ENCODE measurements at regions not wholly inside any gene's neighbourhood (a gene's known extent, or its start where the extent isn't known, plus 50 kb on each side); places are given as distances from the start of the nearest gene placed in this dataset.
"Not testable (repeated sequence)": the region's sequence is repeated elsewhere in the genome, so short reads cannot be mapped to it uniquely, and the experiment has no call there.

DNA sequence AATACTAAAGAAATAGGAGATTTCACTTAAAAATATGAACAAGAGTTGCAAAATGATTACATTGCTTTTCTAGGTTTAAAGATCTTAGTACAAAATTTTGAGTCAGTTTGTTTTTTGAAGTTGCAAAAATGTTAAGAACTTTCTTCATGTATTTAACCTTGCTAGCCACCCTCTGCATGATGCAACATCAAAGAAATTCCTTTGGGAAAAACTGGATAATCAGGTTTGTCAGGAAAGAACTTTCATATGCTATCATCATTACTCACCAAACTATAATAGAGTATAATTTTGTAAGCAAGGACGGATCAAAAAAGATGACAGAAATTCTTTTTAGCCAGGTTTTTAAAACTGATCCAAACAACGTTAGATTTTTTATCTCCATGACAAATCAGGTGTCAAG lies 116.9 kb upstream of the MRPS30 start:
- intact Hi-C loops (cut with micrococcal nuclease; ENCODE audit: unreplicated experiment), result no loop called here
- CTCF ChIA-PET, result no interaction called here
- H3K27ac Mint-ChIP-seq (ENCODE audit: unreplicated experiment), result peak overlapping the region; percentile 90

DNA sequence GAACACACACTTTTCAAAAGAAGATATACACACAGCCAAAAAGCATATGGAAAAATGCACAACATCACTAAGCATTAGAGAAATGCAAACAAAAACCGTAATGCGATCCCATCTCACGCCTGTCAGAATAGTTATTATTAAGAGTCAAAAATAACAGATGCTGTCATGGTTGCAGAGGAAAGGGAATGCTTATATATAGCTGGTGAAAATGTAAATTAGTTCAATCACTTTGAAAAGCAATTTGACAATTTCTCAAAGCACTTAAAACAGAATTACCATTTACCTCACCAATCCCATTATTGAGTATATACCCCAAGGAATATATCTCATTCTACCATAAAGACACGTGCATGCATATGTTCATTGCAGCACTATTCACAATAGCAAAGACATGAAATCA lies 126.8 kb upstream of the MRPS30 start:
- no peaks in the 10 kb centered on the region for H3K36me3 Mint-ChIP-seq (ENCODE audit: insufficient read depth, unreplicated experiment)
- no peak for DNase-seq
- intact Hi-C loops (cut with micrococcal nuclease; ENCODE audit: unreplicated experiment), result no loop called here
- CTCF ChIA-PET, result no interaction called here
- H3K4me1 Mint-ChIP-seq (ENCODE audit: low read depth, unreplicated experiment), result no peaks in the 10 kb centered on the region
- H3K27me3 Mint-ChIP-seq (ENCODE audit: unreplicated experiment), result no peaks in the 10 kb centered on the region
- TF ChIP-seq, protein P1, sequence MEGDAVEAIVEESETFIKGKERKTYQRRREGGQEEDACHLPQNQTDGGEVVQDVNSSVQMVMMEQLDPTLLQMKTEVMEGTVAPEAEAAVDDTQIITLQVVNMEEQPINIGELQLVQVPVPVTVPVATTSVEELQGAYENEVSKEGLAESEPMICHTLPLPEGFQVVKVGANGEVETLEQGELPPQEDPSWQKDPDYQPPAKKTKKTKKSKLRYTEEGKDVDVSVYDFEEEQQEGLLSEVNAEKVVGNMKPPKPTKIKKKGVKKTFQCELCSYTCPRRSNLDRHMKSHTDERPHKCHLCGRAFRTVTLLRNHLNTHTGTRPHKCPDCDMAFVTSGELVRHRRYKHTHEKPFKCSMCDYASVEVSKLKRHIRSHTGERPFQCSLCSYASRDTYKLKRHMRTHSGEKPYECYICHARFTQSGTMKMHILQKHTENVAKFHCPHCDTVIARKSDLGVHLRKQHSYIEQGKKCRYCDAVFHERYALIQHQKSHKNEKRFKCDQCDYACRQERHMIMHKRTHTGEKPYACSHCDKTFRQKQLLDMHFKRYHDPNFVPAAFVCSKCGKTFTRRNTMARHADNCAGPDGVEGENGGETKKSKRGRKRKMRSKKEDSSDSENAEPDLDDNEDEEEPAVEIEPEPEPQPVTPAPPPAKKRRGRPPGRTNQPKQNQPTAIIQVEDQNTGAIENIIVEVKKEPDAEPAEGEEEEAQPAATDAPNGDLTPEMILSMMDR (IDR thresholded peaks at IDR 0.05; ENCODE audit: unreplicated experiment), result no peak
- no TSS peak for BruUV-seq (replicated peaks)
- H3K27ac Mint-ChIP-seq (ENCODE audit: unreplicated experiment), result no peak overlapping the region
- H3K9me3 Mint-ChIP-seq (ENCODE audit: low read depth, unreplicated experiment), result no peaks in the 10 kb centered on the region
- H3K4me3 Mint-ChIP-seq (ENCODE audit: low read depth, unreplicated experiment), result no peak overlapping the region

More for the DNA sequence above, 116.9 kb upstream of the MRPS30 start:
- no peaks in the 10 kb centered on the region for H3K27me3 Mint-ChIP-seq (ENCODE audit: unreplicated experiment)
- peaks cover 59% of the 10 kb centered on the region for H3K4me1 Mint-ChIP-seq (ENCODE audit: low read depth, unreplicated experiment)
- H3K9me3 Mint-ChIP-seq (ENCODE audit: low read depth, unreplicated experiment), result peaks cover 4% of the 10 kb centered on the region
- peak; percentile 13 for DNase-seq
- H3K36me3 Mint-ChIP-seq (ENCODE audit: insufficient read depth, unreplicated experiment), result peaks cover 7% of the 10 kb centered on the region
- no TSS peak for BruUV-seq (replicated peaks)
- H3K4me3 Mint-ChIP-seq (ENCODE audit: low read depth, unreplicated experiment), result no peak overlapping the region
- TF ChIP-seq, protein P1 (IDR thresholded peaks at IDR 0.05; ENCODE audit: unreplicated experiment), result no peak

DNA sequence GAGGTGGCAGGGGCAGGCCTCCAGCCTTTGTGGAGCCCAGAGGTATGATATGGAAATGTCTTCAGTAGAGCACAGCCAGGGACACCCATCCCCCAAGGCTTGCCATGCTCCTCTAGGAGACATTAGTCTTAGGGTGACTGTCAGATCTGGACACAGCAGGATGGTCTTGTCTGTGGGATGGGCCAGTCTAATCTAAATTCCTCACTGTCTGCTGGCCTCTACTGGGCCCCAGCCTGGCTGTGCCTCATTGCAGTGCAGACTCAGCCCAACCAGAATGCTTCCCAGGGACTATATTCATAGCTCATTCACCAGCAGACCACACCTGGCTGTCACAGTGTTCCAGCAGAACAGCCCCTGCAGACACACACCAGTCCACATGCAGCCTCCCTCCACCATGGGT lies 129.5 kb upstream of the MRPS30 start:
- TF ChIP-seq, protein P1 (IDR thresholded peaks at IDR 0.05; ENCODE audit: unreplicated experiment), result no peak
- intact Hi-C loops (cut with micrococcal nuclease; ENCODE audit: unreplicated experiment), result no loop called here
- H3K9me3 Mint-ChIP-seq (ENCODE audit: low read depth, unreplicated experiment), result peaks cover 2% of the 10 kb centered on the region
- no peaks in the 10 kb centered on the region for H3K36me3 Mint-ChIP-seq (ENCODE audit: insufficient read depth, unreplicated experiment)
- H3K27me3 Mint-ChIP-seq (ENCODE audit: unreplicated experiment), result no peaks in the 10 kb centered on the region
- H3K4me1 Mint-ChIP-seq (ENCODE audit: low read depth, unreplicated experiment), result no peaks in the 10 kb centered on the region
- no peak overlapping the region for H3K27ac Mint-ChIP-seq (ENCODE audit: unreplicated experiment)
- CTCF ChIA-PET, result no interaction called here
- no TSS peak for BruUV-seq (replicated peaks)
- DNase-seq, result no peak
- no peak overlapping the region for H3K4me3 Mint-ChIP-seq (ENCODE audit: low read depth, unreplicated experiment)

DNA sequence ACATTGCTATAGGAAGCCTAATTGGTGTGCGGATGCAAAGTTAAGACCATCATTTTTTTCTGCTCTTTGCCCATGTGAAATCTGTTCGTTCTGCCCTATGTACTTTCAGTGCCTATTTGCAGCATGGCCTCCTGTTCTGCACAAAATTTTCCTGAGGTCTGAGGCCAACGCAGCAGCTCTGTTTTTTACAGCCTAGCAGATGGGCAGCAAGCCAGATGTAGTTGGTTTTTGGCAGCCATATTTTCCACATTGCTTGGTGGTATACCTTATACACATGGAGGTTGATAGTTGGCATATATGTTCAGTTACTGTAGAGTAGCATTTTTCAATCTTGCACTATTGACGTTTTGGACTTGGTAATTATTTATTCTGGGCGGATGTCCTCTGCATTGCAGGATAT lies 133.5 kb upstream of the MRPS30 start:
- H3K36me3 Mint-ChIP-seq (ENCODE audit: insufficient read depth, unreplicated experiment), result no peaks in the 10 kb centered on the region
- TF ChIP-seq, protein P1 (IDR thresholded peaks at IDR 0.05; ENCODE audit: unreplicated experiment), result no peak
- CTCF ChIA-PET, result no interaction called here
- intact Hi-C loops (cut with micrococcal nuclease; ENCODE audit: unreplicated experiment), result no loop called here
- no peaks in the 10 kb centered on the region for H3K27me3 Mint-ChIP-seq (ENCODE audit: unreplicated experiment)
- no peak for DNase-seq
- H3K27ac Mint-ChIP-seq (ENCODE audit: unreplicated experiment), result no peak overlapping the region
- BruUV-seq (replicated peaks), result no TSS peak
- no peak overlapping the region for H3K4me3 Mint-ChIP-seq (ENCODE audit: low read depth, unreplicated experiment)
- no peaks in the 10 kb centered on the region for H3K4me1 Mint-ChIP-seq (ENCODE audit: low read depth, unreplicated experiment)
- H3K9me3 Mint-ChIP-seq (ENCODE audit: low read depth, unreplicated experiment), result peaks cover 2% of the 10 kb centered on the region

DNA sequence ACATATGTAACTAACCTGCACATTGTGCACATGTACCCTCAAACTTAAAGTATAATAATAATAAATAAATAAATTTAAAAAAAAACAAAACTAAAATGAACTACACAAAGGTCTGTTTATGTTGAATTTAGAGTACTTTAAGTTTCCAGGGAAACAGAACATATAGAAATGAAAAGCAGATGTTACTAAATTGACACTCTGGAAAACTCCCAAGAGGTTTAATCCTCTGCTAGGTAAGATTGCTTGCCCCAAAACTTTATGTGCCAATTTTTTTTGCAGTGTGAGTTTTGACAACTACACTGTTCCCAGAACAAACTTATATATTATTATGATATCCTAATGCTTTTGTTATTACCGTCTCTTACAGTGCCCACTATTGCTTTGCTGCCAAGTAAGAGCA lies 134.3 kb upstream of the MRPS30 start:
- Mint-ChIP-seq H3K4me1 (ENCODE audit: low read depth, unreplicated experiment) (no peaks in the 10 kb centered on the region), H3K36me3 (ENCODE audit: insufficient read depth, unreplicated experiment) (no peaks in the 10 kb centered on the region), H3K27ac (ENCODE audit: unreplicated experiment) (no peak overlapping the region), H3K4me3 (ENCODE audit: low read depth, unreplicated experiment) (no peak overlapping the region), H3K27me3 (ENCODE audit: unreplicated experiment) (no peaks in the 10 kb centered on the region), H3K9me3 (ENCODE audit: low read depth, unreplicated experiment) (peaks cover 2% of the 10 kb centered on the region)
- intact Hi-C loops (cut with micrococcal nuclease; ENCODE audit: unreplicated experiment), result no loop called here
- no peak for DNase-seq
- CTCF ChIA-PET, result no interaction called here
- BruUV-seq (replicated peaks), result no TSS peak
- TF ChIP-seq, protein P1 (IDR thresholded peaks at IDR 0.05; ENCODE audit: unreplicated experiment), result no peak

DNA sequence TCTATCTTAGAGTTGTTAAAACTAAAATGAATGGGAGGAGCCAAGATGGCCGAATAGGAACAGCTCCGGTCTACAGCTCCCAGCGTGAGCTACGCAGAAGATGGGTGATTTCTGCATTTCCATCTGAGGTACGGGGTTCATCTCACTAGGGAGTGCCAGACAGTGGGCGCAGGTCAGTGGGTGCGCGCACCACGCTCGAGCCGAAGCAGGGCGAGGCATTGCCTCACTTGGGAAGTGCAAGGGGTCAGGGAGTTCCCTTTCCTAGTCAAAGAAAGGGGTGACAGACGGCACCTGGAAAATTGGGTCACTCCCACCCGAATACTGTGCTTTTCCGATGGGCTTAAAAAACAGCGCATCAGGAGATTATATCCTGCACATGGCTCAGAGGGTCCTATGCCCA lies 140.3 kb upstream of the MRPS30 start:
- H3K36me3 Mint-ChIP-seq (ENCODE audit: insufficient read depth, unreplicated experiment); H3K27ac Mint-ChIP-seq (ENCODE audit: unreplicated experiment); CTCF ChIA-PET; intact Hi-C loops (cut with micrococcal nuclease; ENCODE audit: unreplicated experiment); H3K4me1 Mint-ChIP-seq (ENCODE audit: low read depth, unreplicated experiment); BruUV-seq (replicated peaks); H3K4me3 Mint-ChIP-seq (ENCODE audit: low read depth, unreplicated experiment); H3K9me3 Mint-ChIP-seq (ENCODE audit: low read depth, unreplicated experiment); DNase-seq; H3K27me3 Mint-ChIP-seq (ENCODE audit: unreplicated experiment): not testable (repeated sequence)
